Body of pancreas (tissue), 4 donors: ENCODE measurements at regions not wholly inside any gene's neighbourhood (a gene's known extent, or its start where the extent isn't known, plus 50 kb on each side); places are given as distances from the start of the nearest gene placed in this dataset.

ENCODE experiments used
- POLR2A ChIP-seq, 3 donors: fragments of 450-650 bp; IDR thresholded peaks; one replicate each; pipeline ENCODE4 v1.6.1; 2016; ENCODE audit warnings: antibody characterized with exemption in 3 of 3, mild to moderate bottlenecking in 2 of 3
- TF ChIP-seq, protein P1 (sequence below), 7 experiments: fragments of 450-650 bp in 4 of 7; fragments of 200-600 bp in 3 of 7; sonication (generic) in 3 of 7; IDR thresholded peaks; one replicate each; pipeline ENCODE4 v1.5.1; 2016 to 2019; ENCODE audit warnings: antibody characterized with exemption in 7 of 7

DNA sequence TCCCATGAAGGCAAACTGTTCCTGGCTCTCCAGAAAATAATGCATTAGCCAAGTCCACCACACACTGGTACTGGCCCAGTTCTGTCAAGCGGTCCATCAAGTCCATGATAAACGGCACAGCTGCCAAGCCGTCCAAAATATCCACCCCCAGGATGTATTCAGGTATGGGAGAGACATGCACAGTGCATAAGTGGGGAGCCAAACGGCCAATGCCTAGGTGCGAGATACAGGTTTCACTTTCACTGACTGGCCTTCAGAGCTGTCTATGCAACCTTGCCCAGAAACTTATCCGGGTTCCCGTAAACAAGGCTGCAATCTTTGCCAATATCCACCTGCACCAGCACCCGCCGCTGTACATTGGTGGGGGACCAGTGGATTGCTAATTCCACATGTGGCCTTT lies 795.8 kb downstream of the EFNA5 start:
- TF ChIP-seq POLR2A (IDR thresholded peaks at IDR 0.05): no peak
- TF ChIP-seq, protein P1, sequence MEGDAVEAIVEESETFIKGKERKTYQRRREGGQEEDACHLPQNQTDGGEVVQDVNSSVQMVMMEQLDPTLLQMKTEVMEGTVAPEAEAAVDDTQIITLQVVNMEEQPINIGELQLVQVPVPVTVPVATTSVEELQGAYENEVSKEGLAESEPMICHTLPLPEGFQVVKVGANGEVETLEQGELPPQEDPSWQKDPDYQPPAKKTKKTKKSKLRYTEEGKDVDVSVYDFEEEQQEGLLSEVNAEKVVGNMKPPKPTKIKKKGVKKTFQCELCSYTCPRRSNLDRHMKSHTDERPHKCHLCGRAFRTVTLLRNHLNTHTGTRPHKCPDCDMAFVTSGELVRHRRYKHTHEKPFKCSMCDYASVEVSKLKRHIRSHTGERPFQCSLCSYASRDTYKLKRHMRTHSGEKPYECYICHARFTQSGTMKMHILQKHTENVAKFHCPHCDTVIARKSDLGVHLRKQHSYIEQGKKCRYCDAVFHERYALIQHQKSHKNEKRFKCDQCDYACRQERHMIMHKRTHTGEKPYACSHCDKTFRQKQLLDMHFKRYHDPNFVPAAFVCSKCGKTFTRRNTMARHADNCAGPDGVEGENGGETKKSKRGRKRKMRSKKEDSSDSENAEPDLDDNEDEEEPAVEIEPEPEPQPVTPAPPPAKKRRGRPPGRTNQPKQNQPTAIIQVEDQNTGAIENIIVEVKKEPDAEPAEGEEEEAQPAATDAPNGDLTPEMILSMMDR (IDR thresholded peaks at IDR 0.05): no peak
